ENCODE measurements at regions not wholly inside any gene's neighbourhood (a gene's known extent, or its start where the extent isn't known, plus 50 kb on each side); places are given as distances from the start of the nearest gene placed in this dataset.

DNA sequence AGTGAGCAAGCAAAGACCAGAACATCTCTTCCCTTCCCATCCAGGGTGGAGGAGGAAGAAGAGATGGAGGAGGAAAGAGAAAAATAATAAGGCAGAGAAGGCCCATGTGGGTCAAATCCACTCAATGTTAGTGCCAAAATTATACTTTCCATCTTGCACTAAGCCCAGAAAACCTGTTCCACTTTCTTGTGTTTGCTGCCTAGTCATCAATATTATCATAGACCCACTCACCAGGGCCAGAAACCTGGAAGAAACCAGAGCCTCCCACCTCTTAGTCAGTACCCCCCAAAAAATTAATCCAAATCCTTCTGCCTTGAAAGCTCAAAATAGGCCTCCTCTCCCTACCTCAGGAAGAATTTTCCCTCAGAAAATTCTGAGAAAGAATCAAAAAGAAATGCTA is 171.1 kb downstream of the SOD2 start:
- TF ChIP-seq POLR2A (IDR thresholded peaks at IDR 0.05) = no peak
- TF ChIP-seq, protein P1, sequence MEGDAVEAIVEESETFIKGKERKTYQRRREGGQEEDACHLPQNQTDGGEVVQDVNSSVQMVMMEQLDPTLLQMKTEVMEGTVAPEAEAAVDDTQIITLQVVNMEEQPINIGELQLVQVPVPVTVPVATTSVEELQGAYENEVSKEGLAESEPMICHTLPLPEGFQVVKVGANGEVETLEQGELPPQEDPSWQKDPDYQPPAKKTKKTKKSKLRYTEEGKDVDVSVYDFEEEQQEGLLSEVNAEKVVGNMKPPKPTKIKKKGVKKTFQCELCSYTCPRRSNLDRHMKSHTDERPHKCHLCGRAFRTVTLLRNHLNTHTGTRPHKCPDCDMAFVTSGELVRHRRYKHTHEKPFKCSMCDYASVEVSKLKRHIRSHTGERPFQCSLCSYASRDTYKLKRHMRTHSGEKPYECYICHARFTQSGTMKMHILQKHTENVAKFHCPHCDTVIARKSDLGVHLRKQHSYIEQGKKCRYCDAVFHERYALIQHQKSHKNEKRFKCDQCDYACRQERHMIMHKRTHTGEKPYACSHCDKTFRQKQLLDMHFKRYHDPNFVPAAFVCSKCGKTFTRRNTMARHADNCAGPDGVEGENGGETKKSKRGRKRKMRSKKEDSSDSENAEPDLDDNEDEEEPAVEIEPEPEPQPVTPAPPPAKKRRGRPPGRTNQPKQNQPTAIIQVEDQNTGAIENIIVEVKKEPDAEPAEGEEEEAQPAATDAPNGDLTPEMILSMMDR (IDR thresholded peaks at IDR 0.05) = no peak
